GM23338 (cell line): ENCODE measurements at regions not wholly inside any gene's neighbourhood (a gene's known extent, or its start where the extent isn't known, plus 50 kb on each side); places are given as distances from the start of the nearest gene placed in this dataset.

ENCODE experiments used
- ATAC-seq: fragments of 200-7000 bp; cut with Tn5 transposase; 3 replicates; pipeline ENCODE4 v1.9.1; 2020
- DNase-seq: peaks from one replicate; pipeline ENCODE4 v3.0.0-alpha.2; 2015; ENCODE audit warnings: low spot score
- H2AFZ ChIP-seq: fragments of 200-600 bp; sonication (generic); 2 replicates; pipeline ENCODE4 v1.8.0; 2016; ENCODE audit warnings: antibody characterized with exemption, mild to moderate bottlenecking, moderate library complexity
- H3F3A ChIP-seq: fragments of 200-600 bp; sonication (generic); replicated peaks from 2 replicates; pipeline ENCODE4 v1.8.0; 2017; ENCODE audit warnings: antibody characterized with exemption, mixed run types, low read depth
- H3K27ac ChIP-seq: fragments of 200-600 bp; sonication (generic); 2 replicates; pipeline ENCODE4 v1.6.1; 2016; ENCODE audit warnings: low read depth
- H3K27me3 ChIP-seq: fragments of 200-600 bp; sonication (generic); 2 replicates; pipeline ENCODE4 v1.8.0; 2016; ENCODE audit warnings: mild to moderate bottlenecking, mixed run types, moderate library complexity; ENCODE audit not compliant: insufficient read depth
- H3K36me3 ChIP-seq: fragments of 200-600 bp; sonication (generic); 2 replicates; pipeline ENCODE4 v1.8.0; 2016; ENCODE audit warnings: mild to moderate bottlenecking; ENCODE audit not compliant: insufficient read depth
- H3K4me1 ChIP-seq: fragments of 200-600 bp; sonication (generic); 2 replicates; pipeline ENCODE4 v1.8.0; 2016; ENCODE audit warnings: mild to moderate bottlenecking, moderate library complexity; ENCODE audit not compliant: insufficient read depth
- H3K4me2 ChIP-seq: fragments of 200-600 bp; sonication (generic); 2 replicates; pipeline ENCODE4 v1.7.1; 2017; ENCODE audit warnings: mixed run types
- H3K4me3 ChIP-seq: fragments of 200-600 bp; sonication (generic); 2 replicates; pipeline ENCODE4 v1.6.1; 2016; ENCODE audit warnings: mixed run types
- H3K79me2 ChIP-seq: fragments of 200-600 bp; sonication (generic); replicated peaks from 2 replicates; pipeline ENCODE4 v1.8.0; 2017; ENCODE audit warnings: mild to moderate bottlenecking; ENCODE audit not compliant: insufficient read depth
- H3K9me2 ChIP-seq: fragments of 200-600 bp; sonication (generic); 2 replicates; pipeline ENCODE4 v1.8.0; 2017; ENCODE audit not compliant: insufficient read depth
- H4K20me1 ChIP-seq: fragments of 200-600 bp; sonication (generic); replicated peaks from 2 replicates; pipeline ENCODE4 v1.8.0; 2017; ENCODE audit warnings: mild to moderate bottlenecking; ENCODE audit not compliant: insufficient read depth
- H3K27ac Mint-ChIP-seq: 2 replicates; pipeline ENCODE4 v1.8.0; 2020; ENCODE audit warnings: inconsistent platforms, mild to moderate bottlenecking, moderate library complexity, mixed read lengths
- H3K27me3 Mint-ChIP-seq: 3 replicates; pipeline ENCODE4 v1.8.0; 2022; ENCODE audit warnings: low read depth, mild to moderate bottlenecking, moderate library complexity, mixed read lengths, inconsistent platforms; ENCODE audit not compliant: insufficient read depth, poor library complexity
- H3K36me3 Mint-ChIP-seq: 3 replicates; pipeline ENCODE4 v1.8.0; 2021; ENCODE audit warnings: low read depth, mild to moderate bottlenecking, inconsistent platforms, moderate library complexity, mixed read lengths
- H3K4me1 Mint-ChIP-seq: 3 replicates; pipeline ENCODE4 v1.8.0; 2020; ENCODE audit warnings: mild to moderate bottlenecking, inconsistent platforms, mixed read lengths
- H3K4me3 Mint-ChIP-seq: 3 replicates; pipeline ENCODE4 v1.8.0; 2021; ENCODE audit warnings: moderate library complexity, mild to moderate bottlenecking, inconsistent platforms, mixed read lengths
- H3K9me3 Mint-ChIP-seq: 3 replicates; pipeline ENCODE4 v1.8.0; 2020; ENCODE audit warnings: moderate library complexity, mild to moderate bottlenecking, inconsistent platforms, mixed read lengths
- EZH2phosphoT487 ChIP-seq: fragments of 200-600 bp; sonication (generic); IDR thresholded peaks from one replicate; pipeline ENCODE4 v1.8.1; 2018; ENCODE audit warnings: antibody characterized with exemption; ENCODE audit not compliant: unreplicated experiment
- JUNB ChIP-seq: IDR thresholded peaks from one replicate; pipeline ENCODE4 v1.6.1; 2016; ENCODE audit warnings: antibody characterized with exemption; ENCODE audit not compliant: unreplicated experiment
- NANOG ChIP-seq: IDR thresholded peaks from 2 replicates; pipeline ENCODE4 v1.6.1; 2016; ENCODE audit warnings: antibody characterized with exemption, borderline replicate concordance
- POLR2AphosphoS5 ChIP-seq: IDR thresholded peaks from 2 replicates; pipeline ENCODE4 v1.6.1; 2016; ENCODE audit warnings: antibody characterized with exemption, low read depth
- STAT1 ChIP-seq: IDR thresholded peaks from one replicate; pipeline ENCODE4 v1.6.1; 2016; ENCODE audit warnings: antibody characterized with exemption; ENCODE audit not compliant: unreplicated experiment
- ZNF114 ChIP-seq: fragments of 250-450 bp; sonication (Bioruptor Pico); IDR thresholded peaks from 2 replicates; pipeline ENCODE4 v1.5.0; 2020; ENCODE audit warnings: mild to moderate bottlenecking, moderate library complexity
- ZNF331 ChIP-seq: fragments of 250-450 bp; sonication (Bioruptor Pico); IDR thresholded peaks from 2 replicates; pipeline ENCODE4 v1.5.0; 2020; ENCODE audit warnings: low read depth, mild to moderate bottlenecking, moderate library complexity
- TF ChIP-seq, protein P1 (sequence below): fragments of 250-450 bp; sonication (Bioruptor Pico); IDR thresholded peaks from 2 replicates; pipeline ENCODE4 v1.5.0; 2020; ENCODE audit warnings: mild to moderate bottlenecking, moderate library complexity
- TF ChIP-seq, protein P2 (sequence below): IDR thresholded peaks from 2 replicates; pipeline ENCODE4 v1.6.1; 2016; ENCODE audit warnings: antibody characterized with exemption
- TF ChIP-seq, protein P3 (sequence below): IDR thresholded peaks from one replicate; pipeline ENCODE4 v1.6.1; 2018; ENCODE audit warnings: antibody characterized with exemption; ENCODE audit not compliant: unreplicated experiment

DNA sequence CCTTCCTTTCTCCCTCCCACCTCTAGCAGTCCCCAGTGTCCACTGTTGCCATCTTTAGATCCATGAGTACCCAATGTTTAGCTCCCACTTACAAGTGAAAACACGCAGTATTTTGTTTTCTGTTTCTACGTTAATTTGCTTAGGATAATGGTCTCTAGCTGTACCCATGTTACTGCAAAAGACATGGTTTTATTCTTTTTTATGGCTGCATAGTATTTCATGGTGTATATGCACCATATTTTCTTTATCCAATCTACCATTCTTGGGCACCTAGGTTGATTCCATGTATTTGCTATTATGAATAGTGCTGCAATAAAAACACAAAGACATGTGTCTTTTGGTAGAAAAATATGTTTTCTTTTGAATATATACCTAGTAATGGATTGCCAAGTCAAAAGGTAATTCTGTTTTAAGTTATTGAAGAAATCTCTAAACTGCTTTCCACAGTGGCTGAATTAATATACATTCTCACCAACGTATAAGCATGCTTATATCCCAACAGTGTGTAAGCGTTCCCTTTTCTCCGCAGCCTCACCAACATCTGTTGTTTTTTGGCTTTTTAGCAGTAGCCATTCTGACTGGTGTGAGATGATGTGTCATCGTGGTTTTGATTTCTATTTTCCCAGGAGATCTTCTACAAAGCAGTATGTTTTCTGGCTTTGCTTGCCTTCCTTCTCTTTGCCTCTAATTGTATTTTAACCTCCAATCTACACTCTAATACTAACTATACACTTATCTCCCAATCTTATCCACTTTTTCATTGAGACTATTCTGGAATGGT lies 179.5 kb upstream of the PHF14 start (continued):
- TF ChIP-seq, protein P1, sequence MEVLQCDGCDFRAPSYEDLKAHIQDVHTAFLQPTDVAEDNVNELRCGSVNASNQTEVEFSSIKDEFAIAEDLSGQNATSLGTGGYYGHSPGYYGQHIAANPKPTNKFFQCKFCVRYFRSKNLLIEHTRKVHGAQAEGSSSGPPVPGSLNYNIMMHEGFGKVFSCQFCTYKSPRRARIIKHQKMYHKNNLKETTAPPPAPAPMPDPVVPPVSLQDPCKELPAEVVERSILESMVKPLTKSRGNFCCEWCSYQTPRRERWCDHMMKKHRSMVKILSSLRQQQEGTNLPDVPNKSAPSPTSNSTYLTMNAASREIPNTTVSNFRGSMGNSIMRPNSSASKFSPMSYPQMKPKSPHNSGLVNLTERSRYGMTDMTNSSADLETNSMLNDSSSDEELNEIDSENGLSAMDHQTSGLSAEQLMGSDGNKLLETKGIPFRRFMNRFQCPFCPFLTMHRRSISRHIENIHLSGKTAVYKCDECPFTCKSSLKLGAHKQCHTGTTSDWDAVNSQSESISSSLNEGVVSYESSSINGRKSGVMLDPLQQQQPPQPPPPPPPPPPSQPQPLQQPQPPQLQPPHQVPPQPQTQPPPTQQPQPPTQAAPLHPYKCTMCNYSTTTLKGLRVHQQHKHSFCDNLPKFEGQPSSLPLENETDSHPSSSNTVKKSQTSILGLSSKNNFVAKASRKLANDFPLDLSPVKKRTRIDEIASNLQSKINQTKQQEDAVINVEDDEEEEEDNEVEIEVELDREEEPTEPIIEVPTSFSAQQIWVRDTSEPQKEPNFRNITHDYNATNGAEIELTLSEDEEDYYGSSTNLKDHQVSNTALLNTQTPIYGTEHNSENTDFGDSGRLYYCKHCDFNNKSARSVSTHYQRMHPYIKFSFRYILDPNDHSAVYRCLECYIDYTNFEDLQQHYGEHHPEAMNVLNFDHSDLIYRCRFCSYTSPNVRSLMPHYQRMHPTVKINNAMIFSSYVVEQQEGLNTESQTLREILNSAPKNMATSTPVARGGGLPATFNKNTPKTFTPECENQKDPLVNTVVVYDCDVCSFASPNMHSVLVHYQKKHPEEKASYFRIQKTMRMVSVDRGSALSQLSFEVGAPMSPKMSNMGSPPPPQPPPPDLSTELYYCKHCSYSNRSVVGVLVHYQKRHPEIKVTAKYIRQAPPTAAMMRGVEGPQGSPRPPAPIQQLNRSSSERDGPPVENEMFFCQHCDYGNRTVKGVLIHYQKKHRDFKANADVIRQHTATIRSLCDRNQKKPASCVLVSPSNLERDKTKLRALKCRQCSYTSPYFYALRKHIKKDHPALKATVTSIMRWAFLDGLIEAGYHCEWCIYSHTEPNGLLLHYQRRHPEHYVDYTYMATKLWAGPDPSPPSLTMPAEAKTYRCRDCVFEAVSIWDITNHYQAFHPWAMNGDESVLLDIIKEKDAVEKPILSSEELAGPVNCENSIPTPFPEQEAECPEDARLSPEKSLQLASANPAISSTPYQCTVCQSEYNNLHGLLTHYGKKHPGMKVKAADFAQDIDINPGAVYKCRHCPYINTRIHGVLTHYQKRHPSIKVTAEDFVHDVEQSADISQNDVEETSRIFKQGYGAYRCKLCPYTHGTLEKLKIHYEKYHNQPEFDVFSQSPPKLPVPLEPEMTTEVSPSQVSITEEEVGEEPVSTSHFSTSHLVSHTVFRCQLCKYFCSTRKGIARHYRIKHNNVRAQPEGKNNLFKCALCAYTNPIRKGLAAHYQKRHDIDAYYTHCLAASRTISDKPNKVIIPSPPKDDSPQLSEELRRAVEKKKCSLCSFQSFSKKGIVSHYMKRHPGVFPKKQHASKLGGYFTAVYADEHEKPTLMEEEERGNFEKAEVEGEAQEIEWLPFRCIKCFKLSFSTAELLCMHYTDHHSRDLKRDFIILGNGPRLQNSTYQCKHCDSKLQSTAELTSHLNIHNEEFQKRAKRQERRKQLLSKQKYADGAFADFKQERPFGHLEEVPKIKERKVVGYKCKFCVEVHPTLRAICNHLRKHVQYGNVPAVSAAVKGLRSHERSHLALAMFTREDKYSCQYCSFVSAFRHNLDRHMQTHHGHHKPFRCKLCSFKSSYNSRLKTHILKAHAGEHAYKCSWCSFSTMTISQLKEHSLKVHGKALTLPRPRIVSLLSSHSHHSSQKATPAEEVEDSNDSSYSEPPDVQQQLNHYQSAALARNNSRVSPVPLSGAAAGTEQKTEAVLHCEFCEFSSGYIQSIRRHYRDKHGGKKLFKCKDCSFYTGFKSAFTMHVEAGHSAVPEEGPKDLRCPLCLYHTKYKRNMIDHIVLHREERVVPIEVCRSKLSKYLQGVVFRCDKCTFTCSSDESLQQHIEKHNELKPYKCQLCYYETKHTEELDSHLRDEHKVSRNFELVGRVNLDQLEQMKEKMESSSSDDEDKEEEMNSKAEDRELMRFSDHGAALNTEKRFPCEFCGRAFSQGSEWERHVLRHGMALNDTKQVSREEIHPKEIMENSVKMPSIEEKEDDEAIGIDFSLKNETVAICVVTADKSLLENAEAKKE (CRISPR knock-in tag) = no peak
- TF ChIP-seq EZH2phosphoT487 = no peak
- TF ChIP-seq POLR2AphosphoS5 = no peak
- TF ChIP-seq, protein P2, sequence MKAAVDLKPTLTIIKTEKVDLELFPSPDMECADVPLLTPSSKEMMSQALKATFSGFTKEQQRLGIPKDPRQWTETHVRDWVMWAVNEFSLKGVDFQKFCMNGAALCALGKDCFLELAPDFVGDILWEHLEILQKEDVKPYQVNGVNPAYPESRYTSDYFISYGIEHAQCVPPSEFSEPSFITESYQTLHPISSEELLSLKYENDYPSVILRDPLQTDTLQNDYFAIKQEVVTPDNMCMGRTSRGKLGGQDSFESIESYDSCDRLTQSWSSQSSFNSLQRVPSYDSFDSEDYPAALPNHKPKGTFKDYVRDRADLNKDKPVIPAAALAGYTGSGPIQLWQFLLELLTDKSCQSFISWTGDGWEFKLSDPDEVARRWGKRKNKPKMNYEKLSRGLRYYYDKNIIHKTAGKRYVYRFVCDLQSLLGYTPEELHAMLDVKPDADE = no peak

DNA sequence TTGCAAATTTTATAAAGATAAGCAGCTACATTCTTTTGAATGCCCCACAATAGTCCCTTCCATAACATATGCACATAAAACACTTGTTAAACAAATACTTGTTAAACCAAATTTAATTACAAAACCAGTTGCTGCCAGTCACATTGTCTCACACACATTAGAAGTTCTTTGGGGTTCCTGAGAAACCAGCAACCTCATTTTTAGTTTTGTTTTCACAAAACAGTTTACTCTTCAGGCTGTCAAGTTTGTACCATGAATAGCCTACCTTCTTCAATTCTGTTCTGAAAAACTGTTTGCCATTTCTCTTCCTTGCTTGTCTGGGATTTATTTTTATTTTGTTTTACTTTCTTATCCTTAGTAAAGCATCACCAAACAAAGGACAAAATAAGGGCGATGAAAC lies 176.5 kb upstream of the PHF14 start:
- DNase-seq = no peak
- Histone ChIP-seq H3K79me2 (no peaks in the 10 kb centered on the region), H3K36me3 (no peaks in the 10 kb centered on the region), H2AFZ (no peak overlapping the region), H3K4me1 (0 out of 2 replicates have a peak, but pooled peaks cover 4% of the 10 kb centered on the region), H3K4me2 (no peak overlapping the region), H3K9me2 (no peaks in the 10 kb centered on the region), H3F3A (no peaks in the 10 kb centered on the region), H3K27ac (no peak overlapping the region), H4K20me1 (no peaks in the 10 kb centered on the region), H3K4me3 (no peak overlapping the region), H3K27me3 (no peaks in the 10 kb centered on the region)
- Mint-ChIP-seq H3K27me3 (no peaks in the 10 kb centered on the region), H3K36me3 (peaks cover 4% of the 10 kb centered on the region; the same call in 1 of the 3 replicates), H3K27ac (no peak overlapping the region), H3K4me3 (no peak overlapping the region), H3K4me1 (no peaks in the 10 kb centered on the region; the same call in 2 of the 3 replicates), H3K9me3 (peaks cover 5% of the 10 kb centered on the region; the same call in 2 of the 3 replicates)
- ATAC-seq = no peak
- TF ChIP-seq POLR2AphosphoS5 = no peak
- TF ChIP-seq JUNB = no peak
- no peak for TF ChIP-seq EZH2phosphoT487
- TF ChIP-seq ZNF114 (CRISPR knock-in tag) = no peak
- TF ChIP-seq, protein P3, sequence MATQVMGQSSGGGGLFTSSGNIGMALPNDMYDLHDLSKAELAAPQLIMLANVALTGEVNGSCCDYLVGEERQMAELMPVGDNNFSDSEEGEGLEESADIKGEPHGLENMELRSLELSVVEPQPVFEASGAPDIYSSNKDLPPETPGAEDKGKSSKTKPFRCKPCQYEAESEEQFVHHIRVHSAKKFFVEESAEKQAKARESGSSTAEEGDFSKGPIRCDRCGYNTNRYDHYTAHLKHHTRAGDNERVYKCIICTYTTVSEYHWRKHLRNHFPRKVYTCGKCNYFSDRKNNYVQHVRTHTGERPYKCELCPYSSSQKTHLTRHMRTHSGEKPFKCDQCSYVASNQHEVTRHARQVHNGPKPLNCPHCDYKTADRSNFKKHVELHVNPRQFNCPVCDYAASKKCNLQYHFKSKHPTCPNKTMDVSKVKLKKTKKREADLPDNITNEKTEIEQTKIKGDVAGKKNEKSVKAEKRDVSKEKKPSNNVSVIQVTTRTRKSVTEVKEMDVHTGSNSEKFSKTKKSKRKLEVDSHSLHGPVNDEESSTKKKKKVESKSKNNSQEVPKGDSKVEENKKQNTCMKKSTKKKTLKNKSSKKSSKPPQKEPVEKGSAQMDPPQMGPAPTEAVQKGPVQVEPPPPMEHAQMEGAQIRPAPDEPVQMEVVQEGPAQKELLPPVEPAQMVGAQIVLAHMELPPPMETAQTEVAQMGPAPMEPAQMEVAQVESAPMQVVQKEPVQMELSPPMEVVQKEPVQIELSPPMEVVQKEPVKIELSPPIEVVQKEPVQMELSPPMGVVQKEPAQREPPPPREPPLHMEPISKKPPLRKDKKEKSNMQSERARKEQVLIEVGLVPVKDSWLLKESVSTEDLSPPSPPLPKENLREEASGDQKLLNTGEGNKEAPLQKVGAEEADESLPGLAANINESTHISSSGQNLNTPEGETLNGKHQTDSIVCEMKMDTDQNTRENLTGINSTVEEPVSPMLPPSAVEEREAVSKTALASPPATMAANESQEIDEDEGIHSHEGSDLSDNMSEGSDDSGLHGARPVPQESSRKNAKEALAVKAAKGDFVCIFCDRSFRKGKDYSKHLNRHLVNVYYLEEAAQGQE = no peak
- no peak for TF ChIP-seq ZNF331 (CRISPR knock-in tag)
- TF ChIP-seq NANOG = no peak
- no peak for TF ChIP-seq STAT1
- TF ChIP-seq, protein P2 = no peak
